Breast epithelium (tissue), 4 donors: ENCODE measurements at regions not wholly inside any gene's neighbourhood (a gene's known extent, or its start where the extent isn't known, plus 50 kb on each side); places are given as distances from the start of the nearest gene placed in this dataset.

ENCODE experiments used
- DNase-seq, 2 donors: peaks; one replicate each; pipeline ENCODE4 v3.0.0-alpha.2; 2019; ENCODE audit warnings: low spot score in 2 of 2
- H3K27ac ChIP-seq, 2 donors: fragments of 200-600 bp; sonication (generic) in 1 of 2; one replicate each; pipeline ENCODE4 v1.5.1; 2016 to 2019; ENCODE audit warnings: mild to moderate bottlenecking in 1 of 2
- H3K27me3 ChIP-seq, 2 donors: fragments of 200-600 bp; sonication (generic) in 1 of 2; one replicate each; pipeline versions ENCODE4 v1.5.1 to v1.6.0; 2017 to 2019; ENCODE audit warnings: control low read depth in 1 of 2, mild to moderate bottlenecking in 1 of 2
- H3K36me3 ChIP-seq: fragments of 200-600 bp; one replicate; pipeline ENCODE4 v1.5.1; 2019
- H3K4me1 ChIP-seq, 2 donors: fragments of 200-600 bp; sonication (generic); one replicate each; pipeline ENCODE4 v1.5.1; 2016 to 2019; ENCODE audit warnings: control low read depth in 1 of 2
- H3K4me3 ChIP-seq, 3 donors: fragments of 200-600 bp; sonication (generic); 1 replicate in 2 of 3; 2 replicates in 1 of 3; pipeline ENCODE4 v1.5.1; 2016 to 2019; ENCODE audit warnings: mild to moderate bottlenecking in 3 of 3, moderate library complexity in 2 of 3
- H3K9me3 ChIP-seq, 2 donors: fragments of 200-600 bp; sonication (generic) in 1 of 2; one replicate each; pipeline ENCODE4 v1.5.1; 2016 to 2019; ENCODE audit warnings: control low read depth in 1 of 2
- POLR2A ChIP-seq: fragments of 450-650 bp; IDR thresholded peaks from one replicate; pipeline ENCODE4 v1.6.1; 2016; ENCODE audit warnings: antibody characterized with exemption, mild to moderate bottlenecking, moderate library complexity
- POLR2AphosphoS5 ChIP-seq, 3 donors: sonication (generic); formaldehyde crosslinking; IDR thresholded peaks; one replicate each; pipeline ENCODE4 v1.6.1; 2017; ENCODE audit warnings: antibody characterized with exemption in 3 of 3
- intact Hi-C: fragments of 100-400 bp; cut with DNase I; formaldehyde crosslinking; loops from one replicate; pipeline ENCODE4 v1.15.1; 2023; ENCODE audit warnings: low total_unique reads
- TF ChIP-seq, protein P1 (sequence below), 3 donors: fragments of 450-650 bp; IDR thresholded peaks; one replicate each; pipeline ENCODE4 v1.5.1; 2016 to 2017; ENCODE audit warnings: antibody characterized with exemption in 3 of 3, mild to moderate bottlenecking in 3 of 3, moderate library complexity in 3 of 3

GRCh38 chr13:62875118-62875640 lies 1459.5 kb upstream of the PCDH20 start:
- H3K27me3 ChIP-seq, result no peaks in the 10 kb centered on the region
- no peak for DNase-seq
- H3K4me3 ChIP-seq, result no peak overlapping the region
- no peaks in the 10 kb centered on the region for H3K9me3 ChIP-seq
- intact Hi-C loops, result no loop called here
- no peaks in the 10 kb centered on the region for H3K4me1 ChIP-seq
- TF ChIP-seq POLR2AphosphoS5 (IDR thresholded peaks at IDR 0.05) (no peak), POLR2A (no peak)
- TF ChIP-seq, protein P1, sequence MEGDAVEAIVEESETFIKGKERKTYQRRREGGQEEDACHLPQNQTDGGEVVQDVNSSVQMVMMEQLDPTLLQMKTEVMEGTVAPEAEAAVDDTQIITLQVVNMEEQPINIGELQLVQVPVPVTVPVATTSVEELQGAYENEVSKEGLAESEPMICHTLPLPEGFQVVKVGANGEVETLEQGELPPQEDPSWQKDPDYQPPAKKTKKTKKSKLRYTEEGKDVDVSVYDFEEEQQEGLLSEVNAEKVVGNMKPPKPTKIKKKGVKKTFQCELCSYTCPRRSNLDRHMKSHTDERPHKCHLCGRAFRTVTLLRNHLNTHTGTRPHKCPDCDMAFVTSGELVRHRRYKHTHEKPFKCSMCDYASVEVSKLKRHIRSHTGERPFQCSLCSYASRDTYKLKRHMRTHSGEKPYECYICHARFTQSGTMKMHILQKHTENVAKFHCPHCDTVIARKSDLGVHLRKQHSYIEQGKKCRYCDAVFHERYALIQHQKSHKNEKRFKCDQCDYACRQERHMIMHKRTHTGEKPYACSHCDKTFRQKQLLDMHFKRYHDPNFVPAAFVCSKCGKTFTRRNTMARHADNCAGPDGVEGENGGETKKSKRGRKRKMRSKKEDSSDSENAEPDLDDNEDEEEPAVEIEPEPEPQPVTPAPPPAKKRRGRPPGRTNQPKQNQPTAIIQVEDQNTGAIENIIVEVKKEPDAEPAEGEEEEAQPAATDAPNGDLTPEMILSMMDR (IDR thresholded peaks at IDR 0.05), result no peak
- H3K36me3 ChIP-seq, result no peaks in the 10 kb centered on the region
- no peak overlapping the region for H3K27ac ChIP-seq

DNA sequence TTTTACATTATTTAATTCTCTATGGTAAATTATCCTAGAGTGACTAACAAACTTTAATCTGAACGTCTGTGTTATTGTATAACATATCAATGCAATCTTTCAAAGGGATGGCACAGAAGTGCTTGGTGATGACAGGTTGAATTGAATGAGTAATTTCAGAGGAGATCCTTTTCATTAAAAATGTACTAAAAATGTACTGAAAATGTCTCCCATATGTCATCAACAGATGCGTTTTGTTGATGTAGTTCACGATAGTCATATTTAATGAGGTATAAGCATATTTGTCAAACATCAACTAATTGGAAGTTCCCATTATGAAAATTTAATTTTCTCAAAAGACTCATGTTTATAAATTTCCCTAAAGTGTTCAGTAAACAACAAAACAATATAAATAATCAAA lies 1434.7 kb upstream of the PCDH20 start:
- intact Hi-C loops, result no loop called here
- Histone ChIP-seq H3K27me3 (no peaks in the 10 kb centered on the region), H3K4me3 (no peak overlapping the region), H3K4me1 (no peaks in the 10 kb centered on the region), H3K9me3 (no peaks in the 10 kb centered on the region), H3K27ac (no peak overlapping the region), H3K36me3 (no peaks in the 10 kb centered on the region)
- TF ChIP-seq POLR2AphosphoS5 (IDR thresholded peaks at IDR 0.05), result no peak
- TF ChIP-seq, protein P1 (IDR thresholded peaks at IDR 0.05), result no peak
- no peak for TF ChIP-seq POLR2A
- no peak for DNase-seq

DNA sequence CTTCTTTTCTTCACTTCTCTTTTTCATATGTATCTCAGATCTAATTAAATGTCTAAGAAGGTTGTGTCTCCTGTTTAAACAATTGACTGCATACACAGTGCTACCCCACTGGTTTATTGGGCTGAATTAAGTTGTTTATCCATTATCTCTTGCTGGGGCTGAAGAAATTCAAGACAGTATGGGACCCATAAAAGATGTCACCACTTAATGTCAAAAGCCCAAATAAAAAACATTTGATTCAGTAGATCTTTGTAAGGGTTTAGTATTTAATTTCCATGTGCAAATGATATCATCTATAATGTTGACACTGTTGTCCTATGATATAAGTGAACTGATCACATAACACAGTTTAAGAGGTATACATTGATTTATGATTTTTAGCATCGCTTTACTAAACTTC lies 1431.9 kb upstream of the PCDH20 start:
- Histone ChIP-seq H3K27me3 (no peaks in the 10 kb centered on the region), H3K4me1 (no peaks in the 10 kb centered on the region), H3K4me3 (no peak overlapping the region), H3K36me3 (no peaks in the 10 kb centered on the region), H3K27ac (no peak overlapping the region), H3K9me3 (no peaks in the 10 kb centered on the region)
- no peak for TF ChIP-seq POLR2A
- TF ChIP-seq, protein P1 (IDR thresholded peaks at IDR 0.05), result no peak
- no peak for TF ChIP-seq POLR2AphosphoS5 (IDR thresholded peaks at IDR 0.05)
- no peak for DNase-seq
- intact Hi-C loops, result no loop called here

DNA sequence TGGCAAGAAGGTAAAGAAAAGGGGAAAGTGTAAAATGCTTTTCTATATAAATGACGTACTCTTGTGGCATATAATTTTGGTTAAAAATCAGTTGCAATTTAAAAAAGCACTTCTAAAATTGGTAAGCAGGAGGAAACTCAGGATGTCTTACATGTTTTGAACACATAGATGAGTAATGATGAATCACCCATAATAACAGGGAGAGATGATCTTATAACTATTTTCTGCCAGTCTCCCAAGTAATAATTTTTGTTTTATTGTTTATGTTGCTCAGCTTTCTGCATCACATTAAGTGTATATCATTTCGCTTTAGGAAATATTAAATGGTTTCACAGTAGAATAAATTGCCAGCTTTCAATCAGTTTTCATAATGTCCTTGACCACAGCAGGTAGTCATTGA lies 1430.7 kb upstream of the PCDH20 start:
- intact Hi-C loops, result no loop called here
- H3K4me3 ChIP-seq, result no peak overlapping the region
- DNase-seq, result no peak
- TF ChIP-seq, protein P1 (IDR thresholded peaks at IDR 0.05), result no peak
- TF ChIP-seq POLR2A (no peak), POLR2AphosphoS5 (IDR thresholded peaks at IDR 0.05) (no peak)
- no peaks in the 10 kb centered on the region for H3K27me3 ChIP-seq
- H3K4me1 ChIP-seq, result no peaks in the 10 kb centered on the region
- no peak overlapping the region for H3K27ac ChIP-seq
- no peaks in the 10 kb centered on the region for H3K9me3 ChIP-seq
- no peaks in the 10 kb centered on the region for H3K36me3 ChIP-seq

GRCh38 chr13:62839338-62839737 lies 1423.7 kb upstream of the PCDH20 start:
- no peak for DNase-seq
- no peaks in the 10 kb centered on the region for H3K4me1 ChIP-seq
- intact Hi-C loops, result no loop called here

More at GRCh38 chr13:62839338-62839737, 1423.7 kb upstream of the PCDH20 start:
- Histone ChIP-seq H3K27me3 (no peaks in the 10 kb centered on the region), H3K9me3 (no peaks in the 10 kb centered on the region), H3K27ac (no peak overlapping the region), H3K4me3 (no peak overlapping the region), H3K36me3 (no peaks in the 10 kb centered on the region)
- TF ChIP-seq POLR2A, result no peak
- TF ChIP-seq, protein P1 (IDR thresholded peaks at IDR 0.05), result no peak
- TF ChIP-seq POLR2AphosphoS5 (IDR thresholded peaks at IDR 0.05), result no peak
